HL-60 (cell line): ENCODE measurements at regions not wholly inside any gene's neighbourhood (a gene's known extent, or its start where the extent isn't known, plus 50 kb on each side); places are given as distances from the start of the nearest gene placed in this dataset.

Experiments
- DNase-seq, 2 experiments: peaks; one replicate each; pipeline ENCODE4 v3.0.0-alpha.2; 2010 to 2020; ENCODE audit warnings: low read depth in 1 of 2, low spot score in 1 of 2
- H3K27ac ChIP-seq: fragments of 250-450 bp; sonication (Bioruptor Pico); replicated peaks from 2 replicates; pipeline ENCODE4 v1.5.1; 2020; ENCODE audit warnings: mild to moderate bottlenecking, moderate library complexity
- H3K27me3 ChIP-seq: fragments of 250-450 bp; sonication (Bioruptor Pico); 2 replicates; pipeline ENCODE4 v1.5.1; 2021; ENCODE audit warnings: mild to moderate bottlenecking, moderate library complexity; ENCODE audit not compliant: insufficient read depth, poor library complexity, severe bottlenecking
- H3K4me3 ChIP-seq: replicated peaks from 2 replicates; pipeline ENCODE4 v1.5.1; 2011; ENCODE audit warnings: mild to moderate bottlenecking, control low read depth, low read length; ENCODE audit not compliant: insufficient read depth
- CTCF ChIP-seq: IDR thresholded peaks from one replicate; pipeline ENCODE4 v1.5.1; 2011; ENCODE audit warnings: low read length, control low read depth, inconsistent platforms; ENCODE audit not compliant: insufficient read depth
- GABPA ChIP-seq: IDR thresholded peaks from 2 replicates; pipeline ENCODE4 v1.6.1; 2012; ENCODE audit warnings: low read depth
- POLR2AphosphoS5 ChIP-seq: IDR thresholded peaks from 2 replicates; pipeline ENCODE4 v1.6.1; 2012; ENCODE audit warnings: low read depth
- SPI1 ChIP-seq: IDR thresholded peaks from 2 replicates; pipeline ENCODE4 v1.6.1; 2012; ENCODE audit warnings: low read depth, mild to moderate bottlenecking, borderline replicate concordance
- TF ChIP-seq, protein P1 (sequence below): IDR thresholded peaks from 2 replicates; pipeline ENCODE4 v1.6.1; 2012; ENCODE audit warnings: low read depth; ENCODE audit not compliant: insufficient replicate concordance

GRCh38 chrX:43317378-43317777 lies 338.7 kb upstream of the MAOA start:
- TF ChIP-seq, protein P1, sequence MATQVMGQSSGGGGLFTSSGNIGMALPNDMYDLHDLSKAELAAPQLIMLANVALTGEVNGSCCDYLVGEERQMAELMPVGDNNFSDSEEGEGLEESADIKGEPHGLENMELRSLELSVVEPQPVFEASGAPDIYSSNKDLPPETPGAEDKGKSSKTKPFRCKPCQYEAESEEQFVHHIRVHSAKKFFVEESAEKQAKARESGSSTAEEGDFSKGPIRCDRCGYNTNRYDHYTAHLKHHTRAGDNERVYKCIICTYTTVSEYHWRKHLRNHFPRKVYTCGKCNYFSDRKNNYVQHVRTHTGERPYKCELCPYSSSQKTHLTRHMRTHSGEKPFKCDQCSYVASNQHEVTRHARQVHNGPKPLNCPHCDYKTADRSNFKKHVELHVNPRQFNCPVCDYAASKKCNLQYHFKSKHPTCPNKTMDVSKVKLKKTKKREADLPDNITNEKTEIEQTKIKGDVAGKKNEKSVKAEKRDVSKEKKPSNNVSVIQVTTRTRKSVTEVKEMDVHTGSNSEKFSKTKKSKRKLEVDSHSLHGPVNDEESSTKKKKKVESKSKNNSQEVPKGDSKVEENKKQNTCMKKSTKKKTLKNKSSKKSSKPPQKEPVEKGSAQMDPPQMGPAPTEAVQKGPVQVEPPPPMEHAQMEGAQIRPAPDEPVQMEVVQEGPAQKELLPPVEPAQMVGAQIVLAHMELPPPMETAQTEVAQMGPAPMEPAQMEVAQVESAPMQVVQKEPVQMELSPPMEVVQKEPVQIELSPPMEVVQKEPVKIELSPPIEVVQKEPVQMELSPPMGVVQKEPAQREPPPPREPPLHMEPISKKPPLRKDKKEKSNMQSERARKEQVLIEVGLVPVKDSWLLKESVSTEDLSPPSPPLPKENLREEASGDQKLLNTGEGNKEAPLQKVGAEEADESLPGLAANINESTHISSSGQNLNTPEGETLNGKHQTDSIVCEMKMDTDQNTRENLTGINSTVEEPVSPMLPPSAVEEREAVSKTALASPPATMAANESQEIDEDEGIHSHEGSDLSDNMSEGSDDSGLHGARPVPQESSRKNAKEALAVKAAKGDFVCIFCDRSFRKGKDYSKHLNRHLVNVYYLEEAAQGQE = no peak
- no peak for TF ChIP-seq SPI1
- TF ChIP-seq GABPA = no peak
- no peak for TF ChIP-seq CTCF
- no peak for TF ChIP-seq POLR2AphosphoS5
- Histone ChIP-seq H3K27me3 (no peaks in the 10 kb centered on the region), H3K4me3 (no peak overlapping the region), H3K27ac (no peak overlapping the region)
- DNase-seq = no peak

DNA sequence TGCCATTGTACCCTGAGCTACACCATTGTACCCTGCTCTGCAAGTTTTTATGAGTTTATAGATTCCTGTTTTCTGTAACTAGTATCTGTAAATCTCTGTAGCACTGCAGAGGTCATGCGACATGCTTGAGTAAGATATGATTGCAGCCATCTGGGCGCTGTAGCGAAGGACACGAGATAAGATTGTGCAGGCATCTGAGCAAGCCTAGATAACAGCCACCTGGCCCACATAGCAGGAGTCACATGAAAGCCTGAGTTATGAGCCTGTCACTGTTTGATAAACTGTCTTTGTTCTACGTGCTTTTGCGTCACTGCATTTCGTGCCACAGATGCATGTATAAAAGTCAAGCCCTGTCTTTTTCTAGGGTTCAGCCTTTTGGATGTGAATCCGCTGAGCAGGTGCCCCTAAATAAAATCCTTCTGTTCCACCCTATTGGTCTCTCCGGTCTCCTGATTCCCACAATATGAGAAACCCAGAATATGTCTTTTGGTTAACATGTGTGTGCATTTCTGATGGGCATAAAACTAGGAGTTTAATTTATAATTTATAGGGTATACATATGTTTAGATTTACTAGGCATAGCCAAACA lies 327.6 kb upstream of the MAOA start:
- no peak for DNase-seq
- TF ChIP-seq POLR2AphosphoS5 (no peak), CTCF (no peak), SPI1 (no peak), GABPA (no peak)
- TF ChIP-seq, protein P1 = no peak
- H3K27ac ChIP-seq = no peak overlapping the region
- no peak overlapping the region for H3K4me3 ChIP-seq
- H3K27me3 ChIP-seq = no peaks in the 10 kb centered on the region

- DNase-seq = no peak
- no peak overlapping the region for H3K4me3 ChIP-seq
- no peak overlapping the region for H3K27ac ChIP-seq
- no peaks in the 10 kb centered on the region for H3K27me3 ChIP-seq
- no peak for TF ChIP-seq CTCF
- TF ChIP-seq POLR2AphosphoS5 = no peak
- TF ChIP-seq, protein P1 = no peak
- no peak for TF ChIP-seq GABPA
- TF ChIP-seq SPI1 = no peak
Observed at GRCh38 chrX:43333543-43333942, 322.6 kb upstream of the MAOA start.
